ENCODE measurements at regions not wholly inside any gene's neighbourhood (a gene's known extent, or its start where the extent isn't known, plus 50 kb on each side); places are given as distances from the start of the nearest gene placed in this dataset.

GRCh38 chr3:72523429-72524151 is 324.7 kb downstream of the SHQ1 start:
- peak; percentile 90 for DNase-seq (ENCODE audit: low read depth)
- no peak overlapping the region for H3K4me3 ChIP-seq (ENCODE audit: low read depth, low read length)
- TF ChIP-seq POLR2A (IDR thresholded peaks at IDR 0.05; ENCODE audit: extremely low read depth, insufficient read length) (no peak), MYC (IDR thresholded peaks at IDR 0.05; ENCODE audit: low read depth, low read length) (peak; percentile 70), CTCF (IDR thresholded peaks at IDR 0.05; ENCODE audit: low read depth, low read length) (no peak), MAX (IDR thresholded peaks at IDR 0.05; ENCODE audit: low read depth, low read length) (peak; percentile 67)

GRCh38 chr3:72520690-72521308 is 327.4 kb downstream of the SHQ1 start:
- TF ChIP-seq MYC (IDR thresholded peaks at IDR 0.05; ENCODE audit: low read depth, low read length) (no peak), CTCF (IDR thresholded peaks at IDR 0.05; ENCODE audit: low read depth, low read length) (no peak), POLR2A (IDR thresholded peaks at IDR 0.05; ENCODE audit: extremely low read depth, insufficient read length) (no peak), MAX (IDR thresholded peaks at IDR 0.05; ENCODE audit: low read depth, low read length) (no peak)
- no peak overlapping the region for H3K4me3 ChIP-seq (ENCODE audit: low read depth, low read length)
- DNase-seq (ENCODE audit: low read depth): no peak

GRCh38 chr3:72519946-72520604 is 328.2 kb downstream of the SHQ1 start:
- DNase-seq (ENCODE audit: low read depth): peak; percentile 9
- H3K4me3 ChIP-seq (ENCODE audit: low read depth, low read length): no peak overlapping the region
- TF ChIP-seq CTCF (IDR thresholded peaks at IDR 0.05; ENCODE audit: low read depth, low read length) (no peak), MYC (IDR thresholded peaks at IDR 0.05; ENCODE audit: low read depth, low read length) (no peak), MAX (IDR thresholded peaks at IDR 0.05; ENCODE audit: low read depth, low read length) (no peak), POLR2A (IDR thresholded peaks at IDR 0.05; ENCODE audit: extremely low read depth, insufficient read length) (no peak)

GRCh38 chr3:72517921-72518424 is 330.3 kb downstream of the SHQ1 start:
- no peak for DNase-seq (ENCODE audit: low read depth)
- TF ChIP-seq MYC (IDR thresholded peaks at IDR 0.05; ENCODE audit: low read depth, low read length) (no peak), CTCF (IDR thresholded peaks at IDR 0.05; ENCODE audit: low read depth, low read length) (no peak), POLR2A (IDR thresholded peaks at IDR 0.05; ENCODE audit: extremely low read depth, insufficient read length) (no peak), MAX (IDR thresholded peaks at IDR 0.05; ENCODE audit: low read depth, low read length) (no peak)
- H3K4me3 ChIP-seq (ENCODE audit: low read depth, low read length): no peak overlapping the region

- TF ChIP-seq MAX (IDR thresholded peaks at IDR 0.05; ENCODE audit: low read depth, low read length) (no peak), POLR2A (IDR thresholded peaks at IDR 0.05; ENCODE audit: extremely low read depth, insufficient read length) (no peak), CTCF (IDR thresholded peaks at IDR 0.05; ENCODE audit: low read depth, low read length) (no peak), MYC (IDR thresholded peaks at IDR 0.05; ENCODE audit: low read depth, low read length) (no peak)
- no peak overlapping the region for H3K4me3 ChIP-seq (ENCODE audit: low read depth, low read length)
- DNase-seq (ENCODE audit: low read depth): no peak
These were observed 330.9 kb downstream of the SHQ1 start for GRCh38 chr3:72517336-72517735.
